Loucy (cell line): ENCODE measurements at regions not wholly inside any gene's neighbourhood (a gene's known extent, or its start where the extent isn't known, plus 50 kb on each side); places are given as distances from the start of the nearest gene placed in this dataset.

ENCODE experiments used
- CTCF ChIP-seq: fragments of 200-600 bp; sonication (generic); conservative IDR thresholded peaks from 2 replicates; pipeline ENCODE4 v1.5.1; 2014; ENCODE audit warnings: mild to moderate bottlenecking, antibody characterized with exemption, low read length
- EZH2phosphoT487 ChIP-seq: fragments of 200-600 bp; IDR thresholded peaks from 2 replicates; pipeline ENCODE4 v1.6.1; 2018; ENCODE audit warnings: antibody characterized with exemption, mild to moderate bottlenecking, moderate library complexity, borderline replicate concordance

GRCh38 chr3:187966636-187967406 lies 187.1 kb upstream of the LPP start:
- TF ChIP-seq CTCF (no peak), EZH2phosphoT487 (no peak)
